PC-9 (cell line): ENCODE measurements at regions not wholly inside any gene's neighbourhood (a gene's known extent, or its start where the extent isn't known, plus 50 kb on each side); places are given as distances from the start of the nearest gene placed in this dataset.
"Not testable (repeated sequence)": the region's sequence is repeated elsewhere in the genome, so short reads cannot be mapped to it uniquely, and the experiment has no call there.

Source experiments
- CTCF ChIP-seq: fragments of 200-600 bp; sonication (generic); conservative IDR thresholded peaks from 2 replicates; pipeline ENCODE4 v1.6.1; 2017; ENCODE audit warnings: mixed run types, antibody characterized with exemption, mild to moderate bottlenecking, moderate library complexity
- EZH2 ChIP-seq: fragments of 200-600 bp; sonication (generic); IDR thresholded peaks from 2 replicates; pipeline ENCODE4 v1.8.0; 2017; ENCODE audit warnings: antibody characterized with exemption, low read depth

- not testable (repeated sequence) for TF ChIP-seq CTCF, EZH2
These were observed 77.9 kb downstream of the OR4M2 start for GRCh38 chr15:22158243-22158642.
